Type B pancreatic cell (in vitro differentiated cells): ENCODE measurements at regions not wholly inside any gene's neighbourhood (a gene's known extent, or its start where the extent isn't known, plus 50 kb on each side); places are given as distances from the start of the nearest gene placed in this dataset.

ENCODE experiments used
- DNase-seq: peaks from one replicate; pipeline ENCODE4 v3.0.0; 2021; ENCODE audit warnings: mixed read lengths; ENCODE audit not compliant: unreplicated experiment; ENCODE audit errors: extremely low spot score
- H3K27ac Mint-ChIP-seq: 2 replicates; pipeline ENCODE4 v1.8.0; 2021; ENCODE audit warnings: mild to moderate bottlenecking, mixed read lengths
- H3K27me3 Mint-ChIP-seq: 2 replicates; pipeline ENCODE4 v1.8.0; 2021; ENCODE audit warnings: mixed read lengths
- H3K36me3 Mint-ChIP-seq: 2 replicates; pipeline ENCODE4 v1.8.0; 2021; ENCODE audit warnings: mixed read lengths
- H3K4me1 Mint-ChIP-seq: one replicate; pipeline ENCODE4 v1.8.0; 2021; ENCODE audit warnings: mixed read lengths; ENCODE audit not compliant: unreplicated experiment
- H3K4me3 Mint-ChIP-seq: 2 replicates; pipeline ENCODE4 v1.8.0; 2021; ENCODE audit warnings: mild to moderate bottlenecking, mixed read lengths
- H3K9me3 Mint-ChIP-seq: 2 replicates; pipeline ENCODE4 v1.8.0; 2021; ENCODE audit warnings: mixed read lengths
- CTCF ChIP-seq: fragments of 200-600 bp; sonication (generic); conservative IDR thresholded peaks from 2 replicates; pipeline ENCODE4 v1.5.0; 2021; ENCODE audit warnings: antibody characterized with exemption, mild to moderate bottlenecking

DNA sequence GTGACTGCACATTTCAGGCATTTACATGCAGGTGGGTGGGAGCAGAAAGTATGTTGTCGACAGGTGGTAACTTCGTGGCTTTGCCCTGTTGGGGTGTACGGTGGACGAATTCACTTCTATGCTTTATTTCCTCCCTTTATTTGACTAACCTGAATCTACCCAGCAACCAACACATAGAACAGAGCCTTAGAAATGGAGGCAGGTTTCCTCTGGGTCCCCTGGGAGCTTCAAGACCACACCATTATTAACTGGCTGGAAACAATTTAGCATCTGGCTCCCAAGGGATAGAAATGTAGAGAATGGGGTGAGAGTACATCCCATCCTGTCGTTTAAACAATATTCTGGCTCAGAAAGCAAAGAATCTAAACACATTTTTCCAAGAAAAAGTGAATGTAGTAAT lies 244.4 kb downstream of the DLEU7 start:
- H3K9me3 Mint-ChIP-seq, result no peaks in the 10 kb centered on the region
- TF ChIP-seq CTCF, result no peak
- H3K4me3 Mint-ChIP-seq, result no peak overlapping the region
- no peak for DNase-seq
- H3K36me3 Mint-ChIP-seq, result no peaks in the 10 kb centered on the region
- peaks cover 37% of the 10 kb centered on the region for H3K4me1 Mint-ChIP-seq
- no peak overlapping the region for H3K27ac Mint-ChIP-seq
- H3K27me3 Mint-ChIP-seq, result no peaks in the 10 kb centered on the region

GRCh38 chr13:50599927-50600326 lies 243.6 kb downstream of the DLEU7 start:
- no peak for TF ChIP-seq CTCF
- Mint-ChIP-seq H3K4me1 (peaks cover 30% of the 10 kb centered on the region), H3K4me3 (no peak overlapping the region), H3K9me3 (no peaks in the 10 kb centered on the region), H3K27me3 (no peaks in the 10 kb centered on the region), H3K27ac (no peak overlapping the region), H3K36me3 (no peaks in the 10 kb centered on the region)
- DNase-seq, result no peak

- no peak overlapping the region for H3K27ac Mint-ChIP-seq
- H3K36me3 Mint-ChIP-seq, result no peaks in the 10 kb centered on the region
- no peaks in the 10 kb centered on the region for H3K9me3 Mint-ChIP-seq
- no peak overlapping the region for H3K4me3 Mint-ChIP-seq
- H3K4me1 Mint-ChIP-seq, result no peaks in the 10 kb centered on the region
- no peak for TF ChIP-seq CTCF
- H3K27me3 Mint-ChIP-seq, result peaks cover 3% of the 10 kb centered on the region
- no peak for DNase-seq
Observed at GRCh38 chr13:50608370-50608769, 235.1 kb downstream of the DLEU7 start.

GRCh38 chr13:50609011-50609410 lies 234.5 kb downstream of the DLEU7 start:
- Mint-ChIP-seq H3K4me1 (no peaks in the 10 kb centered on the region), H3K36me3 (no peaks in the 10 kb centered on the region), H3K27me3 (peaks cover 3% of the 10 kb centered on the region), H3K4me3 (no peak overlapping the region), H3K9me3 (no peaks in the 10 kb centered on the region), H3K27ac (no peak overlapping the region)
- TF ChIP-seq CTCF, result no peak
- no peak for DNase-seq

DNA sequence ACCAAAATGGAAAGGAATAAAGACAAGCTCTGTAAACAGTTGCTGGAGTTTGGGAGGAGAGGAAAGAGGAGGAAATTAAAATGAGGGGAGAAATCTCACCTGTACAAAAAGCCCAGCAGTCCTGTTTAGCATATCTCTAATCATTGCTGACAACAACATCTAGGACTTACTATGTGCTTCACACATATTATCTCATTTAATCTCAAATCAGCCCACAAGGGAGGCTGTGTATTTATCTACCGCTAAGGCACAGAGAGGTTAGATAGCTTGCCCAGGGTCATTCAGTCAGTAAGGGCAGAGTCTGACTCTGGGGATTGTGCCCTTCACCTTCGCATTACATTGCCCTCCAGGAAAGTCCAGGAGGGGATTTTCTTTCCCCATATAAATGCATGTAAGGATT lies 233.3 kb downstream of the DLEU7 start:
- DNase-seq, result no peak
- H3K27ac Mint-ChIP-seq, result no peak overlapping the region
- TF ChIP-seq CTCF, result no peak
- no peaks in the 10 kb centered on the region for H3K4me1 Mint-ChIP-seq
- no peaks in the 10 kb centered on the region for H3K36me3 Mint-ChIP-seq
- no peaks in the 10 kb centered on the region for H3K9me3 Mint-ChIP-seq
- H3K27me3 Mint-ChIP-seq, result peaks cover 3% of the 10 kb centered on the region
- H3K4me3 Mint-ChIP-seq, result no peak overlapping the region

DNA sequence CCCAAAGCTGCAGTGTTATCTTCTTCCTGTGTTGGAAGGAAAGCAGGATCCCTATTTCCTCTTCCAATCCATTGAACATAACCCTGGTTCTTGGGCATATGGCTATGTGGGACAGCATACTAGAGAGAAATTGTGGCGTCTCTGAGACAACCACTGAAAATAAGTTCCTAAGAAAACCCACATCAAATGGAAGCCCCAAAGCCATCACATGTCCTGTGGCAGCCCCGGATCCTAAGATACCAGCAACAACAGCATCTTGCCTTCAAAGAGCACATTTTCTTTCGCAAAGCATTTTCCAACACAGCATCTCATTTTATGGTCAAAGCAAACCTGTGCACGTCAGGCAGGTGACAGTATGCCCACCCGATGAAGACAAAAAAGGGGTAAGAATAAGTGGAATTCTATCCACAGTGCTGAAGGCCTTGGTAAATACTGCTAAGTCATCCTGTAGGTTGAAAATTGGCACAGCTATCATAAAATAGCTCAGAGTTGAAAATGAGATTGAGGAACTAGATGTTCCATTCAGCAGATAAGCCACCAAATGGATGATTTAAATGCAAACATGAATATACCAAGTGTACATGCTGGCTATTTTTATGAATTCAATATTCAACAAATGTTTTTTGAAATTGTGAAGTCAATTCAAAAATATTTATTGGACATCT lies 232.2 kb downstream of the DLEU7 start:
- Mint-ChIP-seq H3K9me3 (no peaks in the 10 kb centered on the region), H3K36me3 (no peaks in the 10 kb centered on the region), H3K27me3 (peaks cover 3% of the 10 kb centered on the region), H3K4me1 (no peaks in the 10 kb centered on the region), H3K27ac (no peak overlapping the region), H3K4me3 (no peak overlapping the region)
- no peak for DNase-seq
- no peak for TF ChIP-seq CTCF
